ENCODE measurements at regions not wholly inside any gene's neighbourhood (a gene's known extent, or its start where the extent isn't known, plus 50 kb on each side); places are given as distances from the start of the nearest gene placed in this dataset.

DNA sequence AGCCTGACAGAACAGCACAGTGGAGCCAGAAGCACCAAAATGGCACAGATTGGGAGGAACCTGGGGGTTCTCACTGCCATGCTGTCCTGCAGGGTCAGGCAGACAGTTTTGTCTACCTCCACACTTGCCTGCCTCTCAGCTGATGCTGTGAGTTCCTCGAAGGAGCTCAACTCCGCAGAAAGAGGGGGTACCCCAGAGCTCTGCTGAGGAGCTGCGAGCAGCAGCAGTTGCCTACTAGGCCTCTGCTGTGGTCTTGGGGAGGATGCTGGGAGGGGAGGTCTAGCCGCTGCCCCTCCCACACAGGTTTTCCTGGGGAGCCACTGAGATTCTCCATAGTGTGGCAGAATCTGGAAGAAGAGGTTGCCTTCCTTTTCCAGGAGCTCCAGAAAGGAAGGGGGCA is 192.5 kb downstream of the FOXD2 start:
- no peak for DNase-seq (ENCODE audit: low read depth in 2 of 2)

DNA sequence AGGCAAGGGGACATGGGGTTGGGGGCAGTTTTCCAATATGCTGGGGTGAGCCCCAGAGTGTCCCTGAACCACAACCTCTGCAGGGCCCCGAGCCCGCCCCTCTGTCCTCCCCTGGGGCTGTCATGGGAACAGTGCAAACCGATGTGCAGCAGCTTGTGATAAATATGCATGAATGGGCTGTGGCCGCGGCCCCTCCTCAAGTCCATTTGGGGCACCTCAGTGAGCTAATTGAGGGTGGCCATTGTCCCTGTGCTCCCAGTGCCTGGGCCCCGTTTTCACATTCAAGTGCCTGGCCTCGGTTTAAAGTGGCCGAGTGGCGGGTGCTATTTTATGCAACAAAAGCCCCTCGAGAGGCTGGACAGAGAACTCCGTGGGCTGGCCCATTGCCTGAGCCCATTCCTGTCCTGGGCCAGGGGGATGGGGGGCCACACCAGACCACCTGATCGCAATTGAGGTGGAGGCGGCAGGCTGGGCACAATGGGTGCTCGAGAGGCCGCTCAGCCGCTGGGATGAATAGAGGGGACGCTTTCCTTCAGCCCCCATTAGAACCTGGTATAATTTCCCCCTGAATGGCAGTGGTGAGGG is 193.7 kb downstream of the FOXD2 start:
- no peak for DNase-seq (ENCODE audit: low read depth in 2 of 2)

DNA sequence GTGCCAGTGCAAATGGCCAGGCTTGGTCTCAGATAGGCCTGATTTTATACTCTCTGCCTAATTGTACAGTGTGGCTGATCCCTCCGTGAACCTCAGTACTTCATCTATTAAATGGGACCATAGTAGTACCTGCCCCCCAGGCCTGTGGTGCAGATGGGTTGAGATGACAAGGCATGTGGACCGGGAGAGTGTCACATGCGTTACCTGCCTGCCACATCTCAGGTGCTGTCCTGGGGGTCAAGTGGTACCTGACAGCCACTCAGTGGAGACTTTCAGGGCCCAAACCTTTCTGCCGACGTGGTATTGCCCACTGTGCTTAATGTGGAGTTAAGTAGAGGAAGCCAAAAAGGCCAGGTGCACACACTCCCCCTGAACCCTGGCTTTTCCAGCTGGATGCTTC is 197.3 kb downstream of the FOXD2 start:
- DNase-seq (ENCODE audit: low read depth in 2 of 2): no peak

DNA sequence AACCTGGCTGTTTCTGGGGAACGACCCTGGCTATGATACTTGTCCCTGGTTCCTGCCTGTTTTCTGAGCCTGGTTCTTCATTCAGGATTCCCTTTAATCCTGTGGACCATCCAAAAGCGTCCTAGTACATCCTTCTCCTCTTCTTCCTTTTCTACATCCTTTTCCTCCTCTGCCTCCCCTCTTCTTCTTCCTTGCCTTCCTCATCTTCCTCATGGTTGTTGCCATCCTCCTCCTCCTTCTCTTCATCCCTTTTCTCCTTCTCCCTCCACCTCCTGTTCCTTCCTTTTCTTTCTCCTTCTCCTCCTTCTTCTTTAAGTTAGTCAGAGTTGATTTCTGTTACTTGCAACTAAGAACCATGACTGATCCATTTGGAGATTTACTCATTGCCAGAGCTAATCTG is 197.8 kb downstream of the FOXD2 start:
- no peak for DNase-seq (ENCODE audit: low read depth in 2 of 2)

DNA sequence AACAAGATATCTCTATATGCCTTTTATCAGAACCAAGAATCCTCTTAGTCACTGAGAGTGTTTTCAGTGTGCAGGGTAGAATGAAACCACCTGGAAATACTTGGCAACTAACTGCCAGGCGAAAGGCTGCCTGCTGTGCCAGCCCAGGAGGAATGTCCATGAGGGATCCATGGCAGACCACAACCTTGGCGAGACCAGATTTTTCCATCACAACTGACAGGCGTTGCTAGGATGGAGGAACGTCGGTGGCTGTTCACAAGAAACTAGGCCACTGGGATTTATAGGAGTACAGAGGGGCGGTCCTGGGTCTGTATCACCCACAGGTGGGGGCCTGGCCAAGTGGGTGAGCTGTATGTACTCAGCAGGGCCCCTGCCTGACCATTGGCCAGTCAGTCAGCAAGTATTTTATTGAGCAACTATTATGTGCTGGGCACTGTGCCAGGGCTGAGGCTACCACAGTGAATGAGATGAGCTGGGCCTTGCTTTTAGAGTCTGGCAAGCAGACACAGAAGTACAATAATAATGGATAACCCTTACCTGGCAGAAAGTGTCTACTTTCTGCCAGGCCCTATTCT is 199.4 kb downstream of the FOXD2 start:
- no peak for DNase-seq (ENCODE audit: low read depth in 2 of 2)

DNA sequence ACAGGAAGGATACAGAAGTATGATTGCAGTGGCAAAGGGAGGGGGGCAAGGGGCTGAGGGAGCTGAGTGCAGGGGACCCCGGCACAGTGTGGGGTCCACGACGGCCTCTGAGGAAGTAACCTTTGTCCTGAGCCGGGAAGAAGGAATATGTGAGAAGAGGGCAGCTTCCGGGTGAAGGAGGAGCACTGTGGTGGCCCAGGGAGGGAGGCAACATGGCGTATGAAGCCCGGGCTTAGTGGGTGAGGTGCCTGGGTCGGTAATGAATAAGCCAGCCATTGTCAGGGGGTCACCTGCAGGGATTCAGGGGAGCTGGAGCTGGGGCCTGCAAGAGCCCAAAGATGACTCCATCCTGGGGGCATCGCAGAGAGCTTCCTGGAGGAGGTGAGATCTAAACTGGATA is 200.4 kb downstream of the FOXD2 start:
- no peak for DNase-seq (ENCODE audit: low read depth in 2 of 2)

DNA sequence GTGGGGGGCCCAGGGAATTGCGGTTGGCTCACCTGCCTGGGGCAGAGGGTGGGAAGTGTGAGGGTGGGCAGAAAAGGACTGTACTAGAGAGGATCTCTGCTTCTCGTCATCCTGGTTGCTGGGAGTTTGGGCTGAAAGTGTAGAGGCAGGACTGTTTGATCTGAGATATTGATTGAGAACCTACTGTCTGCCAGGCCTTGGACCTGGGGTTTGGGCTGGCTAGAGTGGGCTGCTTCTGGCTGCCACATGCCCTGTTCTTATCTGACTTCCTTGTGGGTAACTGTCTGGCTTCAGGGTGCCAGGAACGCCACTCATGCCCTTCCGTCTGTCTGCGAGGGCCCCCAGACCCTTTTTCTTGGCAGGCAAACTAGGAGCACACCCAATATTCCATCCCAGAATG is 200.9 kb downstream of the FOXD2 start:
- DNase-seq (ENCODE audit: low read depth in 2 of 2): no peak

DNA sequence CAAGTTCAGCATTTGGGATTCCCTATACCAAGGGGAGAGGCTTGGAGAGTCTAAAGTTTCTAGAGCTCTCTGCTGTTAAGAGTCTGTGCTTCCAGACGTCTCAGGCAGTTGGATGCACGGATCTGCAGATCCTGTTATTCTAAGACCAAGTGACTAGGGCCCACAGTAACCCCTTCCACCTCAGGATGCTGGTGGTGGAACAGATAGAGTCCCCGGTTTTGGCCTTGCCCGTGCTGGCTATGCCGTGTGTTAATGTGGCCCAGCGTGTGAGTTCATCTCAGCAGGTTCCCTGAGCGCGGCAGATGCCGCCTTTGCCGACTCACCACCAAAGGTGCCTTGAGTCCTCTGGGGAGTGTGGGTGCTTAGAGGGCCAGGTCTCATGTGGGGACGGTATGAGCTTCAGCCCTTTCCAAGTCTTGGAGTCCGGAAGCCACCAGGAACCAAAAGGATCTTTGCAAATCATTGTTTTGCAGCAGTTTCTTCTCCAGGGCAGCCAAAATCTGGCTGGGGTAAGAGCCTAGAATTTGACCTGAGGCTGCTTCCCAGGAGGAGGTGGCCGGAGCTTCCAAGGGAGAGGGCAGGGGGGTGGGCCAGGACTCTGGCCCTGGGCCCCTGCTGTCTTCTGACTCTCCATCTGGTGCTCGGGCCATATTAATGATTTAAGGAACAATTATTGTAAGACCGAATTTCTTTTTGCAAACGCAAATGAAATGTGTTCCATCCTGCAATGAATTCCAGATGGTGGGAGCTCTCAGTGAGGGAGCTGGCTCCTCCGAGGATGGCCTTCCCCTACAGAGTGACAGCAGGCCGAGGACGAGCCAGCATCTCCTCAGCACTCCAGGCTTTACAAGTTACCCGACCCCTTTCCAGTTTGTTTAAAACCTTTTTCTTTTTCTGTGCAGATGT is 205.7 kb downstream of the FOXD2 start:
- no peak for DNase-seq (ENCODE audit: low read depth in 2 of 2)

DNA sequence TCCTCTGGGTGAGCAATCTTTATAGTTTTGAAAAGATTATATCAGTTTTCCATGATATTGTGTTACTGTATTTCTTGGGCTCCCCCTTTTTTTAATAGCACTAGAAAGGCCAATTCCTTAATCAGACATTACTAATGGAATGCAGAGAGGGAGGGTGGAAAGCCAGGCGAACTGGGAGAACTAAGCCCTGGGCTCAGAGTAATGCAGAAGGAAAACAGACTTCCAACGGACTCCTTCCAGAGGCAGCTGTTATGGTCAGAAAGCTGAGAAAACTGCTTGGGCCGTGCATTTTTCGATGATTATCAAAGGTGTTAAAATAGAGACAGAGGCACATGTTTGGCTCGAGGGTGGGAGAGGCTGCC is 206.3 kb downstream of the FOXD2 start:
- no peak for DNase-seq (ENCODE audit: low read depth in 2 of 2)

DNA sequence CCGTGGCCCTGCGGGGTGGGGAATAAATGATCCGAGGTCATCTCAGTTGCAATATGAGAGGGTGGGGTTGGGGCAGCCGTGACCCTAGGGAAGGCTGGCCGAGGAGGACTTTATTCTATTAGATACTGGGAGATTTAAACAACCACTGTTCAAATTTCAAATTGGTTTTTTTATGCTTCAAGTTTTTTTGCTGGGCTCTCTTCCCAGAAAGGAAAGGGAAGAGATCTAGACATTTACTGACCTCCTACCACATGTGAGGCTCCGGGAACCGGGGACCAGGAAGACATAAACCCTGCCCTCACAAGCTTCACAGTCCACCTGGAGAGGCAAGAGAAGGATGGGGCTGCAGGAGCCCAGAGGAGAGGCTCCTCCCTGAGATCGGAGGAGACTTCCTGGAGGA is 207.3 kb downstream of the FOXD2 start:
- DNase-seq (ENCODE audit: low read depth in 2 of 2): no peak

DNA sequence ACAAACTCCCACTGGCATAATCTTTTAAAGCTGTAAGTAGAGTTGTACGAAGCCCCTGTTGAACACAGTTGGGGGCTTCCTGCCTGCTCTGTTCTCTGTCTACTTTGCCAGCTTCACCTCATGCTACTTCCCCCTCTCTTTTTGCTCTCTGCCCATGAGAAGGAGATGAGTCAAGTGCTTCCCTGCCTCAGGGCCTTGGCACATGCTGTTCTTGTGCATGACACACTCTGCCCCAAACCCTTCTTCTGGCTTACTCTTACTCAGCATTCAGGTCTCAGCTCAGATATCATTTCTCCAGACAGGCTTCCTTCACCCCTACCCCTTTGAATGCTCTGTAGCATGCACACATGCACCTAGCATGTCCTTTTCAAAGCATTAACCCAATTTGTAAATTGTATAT is 208.8 kb downstream of the FOXD2 start:
- DNase-seq (ENCODE audit: low read depth in 2 of 2): no peak

DNA sequence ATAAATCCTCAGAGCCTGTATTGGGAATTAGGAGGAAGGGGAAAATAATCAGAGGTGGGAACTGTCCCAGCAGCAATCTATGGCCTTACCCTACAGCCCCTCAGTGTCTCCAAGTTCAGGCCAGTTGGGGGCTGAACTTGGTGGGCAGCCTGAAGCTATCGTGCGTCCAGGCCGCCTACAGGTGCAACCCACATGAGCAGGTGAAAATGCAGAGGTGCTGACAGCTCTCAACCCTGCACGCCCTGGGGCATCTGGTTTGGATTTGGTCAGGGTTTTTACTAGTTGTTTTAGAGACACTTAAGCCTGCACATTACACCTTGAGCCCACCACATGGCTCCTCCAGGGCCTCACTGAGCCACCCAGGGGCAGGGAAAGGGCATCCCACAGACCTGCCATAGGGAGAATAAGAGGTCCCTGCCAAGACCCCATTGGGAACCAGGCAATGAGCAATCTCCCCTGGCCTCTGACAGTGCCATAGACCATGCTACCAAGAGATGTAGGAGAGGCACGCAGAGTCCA is 209.5 kb downstream of the FOXD2 start:
- DNase-seq (ENCODE audit: low read depth in 2 of 2): no peak

DNA sequence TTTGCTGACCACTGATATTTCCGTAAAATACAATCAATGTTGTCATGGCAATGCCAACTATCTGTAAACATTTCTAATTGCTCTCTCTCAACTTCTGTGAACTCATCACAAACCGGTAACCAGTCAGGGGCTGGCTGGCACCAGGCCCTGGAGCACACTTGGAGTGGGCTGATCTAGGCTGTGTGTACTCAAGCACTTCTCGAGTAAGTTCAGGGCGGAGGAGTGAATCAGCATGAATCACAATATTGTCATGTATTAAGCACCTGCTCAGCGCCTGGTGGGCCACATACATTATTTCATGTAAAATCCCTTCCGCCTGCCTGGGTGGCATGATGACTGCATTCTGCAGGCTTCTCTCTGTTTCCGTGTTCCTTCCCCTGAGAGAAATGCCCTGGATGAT is 212.4 kb downstream of the FOXD2 start:
- no peak for DNase-seq (ENCODE audit: low read depth in 2 of 2)

DNA sequence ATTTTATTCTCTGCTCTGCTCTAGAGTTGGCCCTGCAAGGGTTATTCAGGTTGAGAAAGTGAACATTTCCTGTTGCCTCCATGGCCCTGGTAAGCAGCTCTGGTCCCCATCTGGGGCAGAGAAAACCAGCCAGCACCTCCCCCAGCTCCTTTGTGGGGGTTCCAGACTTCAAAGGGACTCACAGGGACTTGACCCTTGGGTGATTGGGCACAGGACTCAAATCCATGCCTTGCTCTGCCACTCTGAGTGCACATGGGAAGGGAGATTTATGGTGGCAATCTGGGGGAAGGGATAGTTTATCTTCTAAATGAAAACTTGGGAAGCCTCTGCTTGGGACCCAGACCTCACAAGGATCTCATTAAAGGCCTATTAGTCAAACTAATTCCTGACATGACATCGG is 212.8 kb downstream of the FOXD2 start:
- DNase-seq (ENCODE audit: low read depth in 2 of 2): no peak

DNA sequence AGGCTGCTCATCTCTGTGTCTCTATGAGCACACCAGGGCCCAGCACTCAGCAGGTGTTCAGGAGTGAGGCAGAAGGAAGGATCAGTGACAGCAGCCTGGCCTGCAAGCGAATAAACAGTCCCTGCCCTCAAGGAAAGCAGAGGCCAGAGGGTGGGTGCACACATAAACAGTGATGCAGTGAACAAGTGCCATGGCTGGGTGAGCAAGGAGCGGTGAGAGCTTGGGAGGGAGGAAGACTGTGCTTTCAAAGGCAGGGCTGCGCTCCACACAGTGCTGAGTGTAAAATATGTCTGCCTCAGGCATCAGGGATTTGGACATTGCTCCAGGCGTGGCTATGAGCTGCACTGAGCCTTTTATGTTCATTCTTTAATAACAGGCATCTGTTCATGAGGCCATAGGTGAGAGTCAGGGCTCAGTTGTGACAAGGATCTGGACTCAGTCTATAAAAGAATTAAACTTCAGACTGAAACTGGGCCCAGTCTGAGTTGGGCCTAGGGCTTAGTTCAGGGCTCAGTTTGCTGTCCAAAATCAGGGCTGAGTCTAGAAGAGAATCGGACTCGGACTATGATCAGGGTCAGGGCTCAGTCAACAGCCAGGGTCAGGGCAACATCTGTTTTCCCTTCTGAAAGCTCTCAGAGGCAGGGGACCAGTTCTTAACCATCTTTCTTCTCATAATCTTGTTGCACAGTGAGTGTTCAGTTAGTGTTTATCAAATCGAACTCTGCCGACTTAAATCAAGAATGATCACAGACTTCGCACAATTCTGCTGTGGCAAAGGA is 213.7 kb downstream of the FOXD2 start:
- no peak for DNase-seq (ENCODE audit: low read depth in 2 of 2)

DNA sequence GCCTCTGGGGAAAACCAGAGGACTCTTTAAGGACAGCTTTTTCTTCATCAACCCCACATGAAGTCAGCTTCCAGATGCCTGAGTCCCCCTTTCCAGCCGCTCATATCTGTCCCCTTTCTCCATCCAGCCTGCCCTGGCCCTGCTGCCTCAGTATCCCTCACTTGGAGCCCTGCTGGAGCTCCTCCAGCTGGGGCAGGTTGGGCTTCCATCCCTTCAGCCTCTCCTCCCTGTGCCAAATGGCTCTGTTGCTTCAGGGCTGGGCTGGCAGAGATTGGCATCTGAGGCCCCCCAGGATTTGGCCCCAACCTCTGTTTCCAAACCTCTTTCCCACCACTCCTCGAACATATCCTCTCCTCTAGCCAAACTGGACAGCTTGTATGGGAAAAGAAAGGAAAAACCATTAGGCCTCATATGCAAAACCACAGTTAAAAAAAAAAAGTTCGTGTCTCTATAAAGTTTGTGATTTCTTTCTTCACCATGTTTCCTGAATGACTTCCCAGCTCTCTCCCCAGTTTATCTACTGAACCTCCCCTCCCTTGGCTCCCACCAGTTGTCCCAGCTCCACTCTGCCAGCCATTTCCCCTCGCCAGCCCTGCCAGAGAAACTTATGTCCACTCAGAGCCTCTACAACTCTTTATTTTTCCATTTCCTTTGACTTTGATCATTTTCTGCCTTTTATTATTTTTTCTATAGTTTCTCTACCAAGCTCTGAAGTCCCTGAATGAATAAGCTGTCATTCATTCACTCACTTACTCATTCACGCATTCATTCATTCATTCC is 217.9 kb downstream of the FOXD2 start:
- DNase-seq (ENCODE audit: low read depth in 2 of 2): no peak

DNA sequence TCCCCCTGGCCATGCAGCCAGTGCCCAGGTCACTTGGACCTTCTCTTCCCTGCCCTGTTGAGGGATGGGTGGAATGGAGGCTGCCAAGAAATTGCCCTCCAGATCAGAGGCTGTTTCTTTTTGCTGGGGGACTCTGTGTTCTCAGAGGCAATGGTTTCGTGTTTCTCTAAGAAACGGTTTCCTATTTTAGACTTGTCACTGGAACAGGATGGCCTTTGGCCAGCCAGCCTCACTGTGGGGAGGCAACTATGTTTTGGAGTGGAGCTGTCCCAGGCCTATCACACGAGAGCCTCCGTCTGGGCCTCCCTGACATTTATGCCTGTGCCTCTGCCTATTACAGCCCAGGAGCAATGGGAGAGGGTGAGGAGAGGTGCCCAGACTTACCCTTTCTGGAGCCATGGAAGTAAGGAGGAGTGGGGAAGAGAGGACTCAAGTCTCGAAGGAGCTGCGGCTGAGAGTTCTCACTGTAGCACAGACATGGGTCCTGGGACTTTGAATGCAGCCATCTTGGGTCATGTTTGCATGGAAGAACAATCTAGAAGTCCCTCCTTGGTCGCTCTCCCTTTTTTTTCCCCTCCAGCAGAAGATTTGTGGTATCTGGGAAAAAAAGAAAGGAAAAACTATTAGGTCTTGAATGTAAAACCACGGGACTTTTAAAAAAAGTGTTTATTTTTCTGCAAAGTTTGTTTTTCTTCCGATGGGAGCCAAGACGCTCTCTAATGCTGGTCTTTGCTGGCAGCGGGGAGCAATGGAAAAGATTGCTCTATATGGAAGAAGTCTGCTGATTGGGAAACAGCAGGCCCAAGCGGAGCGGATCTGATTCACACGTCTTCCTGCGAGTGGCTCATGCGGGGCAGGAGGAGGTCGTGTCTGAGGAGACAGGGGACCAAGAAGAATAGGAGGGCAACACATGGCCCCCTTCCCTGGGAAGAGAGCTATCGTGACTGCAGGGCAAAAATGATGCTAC is 219.2 kb downstream of the FOXD2 start:
- DNase-seq (ENCODE audit: low read depth in 2 of 2): no peak

DNA sequence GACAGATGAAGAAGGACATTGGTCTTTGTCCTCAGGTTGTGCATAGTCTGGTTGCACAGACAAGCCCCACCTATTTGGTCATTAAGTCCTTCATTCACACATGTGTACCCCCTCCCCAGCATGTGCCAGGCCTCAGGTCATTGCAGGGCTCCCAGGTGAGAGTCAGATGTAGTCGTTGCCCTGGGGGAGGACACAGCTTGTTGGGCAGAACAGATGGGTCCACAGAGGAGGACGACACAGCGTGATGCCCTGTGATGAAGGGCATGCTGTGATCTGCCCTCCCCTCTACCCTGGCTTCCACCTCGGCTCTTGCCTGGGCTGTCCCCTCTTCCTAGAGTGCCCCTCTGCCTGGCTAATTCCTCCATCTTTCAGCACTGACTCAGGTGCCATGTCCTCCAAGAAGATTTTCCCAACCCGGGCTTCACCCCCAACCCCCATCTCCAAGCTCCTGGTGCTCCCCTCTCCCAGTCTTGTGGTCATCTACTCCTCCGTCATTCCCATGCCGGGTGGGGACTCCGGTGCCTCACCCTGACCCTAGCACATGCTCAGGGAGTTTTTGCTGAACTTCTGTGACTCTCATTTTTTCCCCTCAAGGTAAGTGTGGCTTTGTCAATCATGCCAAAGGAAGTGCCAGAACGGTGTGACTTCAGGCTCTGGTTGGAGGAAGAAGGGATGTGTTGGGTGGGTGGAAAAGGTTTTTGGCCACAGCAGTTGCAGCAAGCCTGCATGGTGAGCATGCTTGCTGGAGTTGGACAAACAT is 220.5 kb downstream of the FOXD2 start:
- DNase-seq (ENCODE audit: low read depth in 2 of 2): no peak

DNA sequence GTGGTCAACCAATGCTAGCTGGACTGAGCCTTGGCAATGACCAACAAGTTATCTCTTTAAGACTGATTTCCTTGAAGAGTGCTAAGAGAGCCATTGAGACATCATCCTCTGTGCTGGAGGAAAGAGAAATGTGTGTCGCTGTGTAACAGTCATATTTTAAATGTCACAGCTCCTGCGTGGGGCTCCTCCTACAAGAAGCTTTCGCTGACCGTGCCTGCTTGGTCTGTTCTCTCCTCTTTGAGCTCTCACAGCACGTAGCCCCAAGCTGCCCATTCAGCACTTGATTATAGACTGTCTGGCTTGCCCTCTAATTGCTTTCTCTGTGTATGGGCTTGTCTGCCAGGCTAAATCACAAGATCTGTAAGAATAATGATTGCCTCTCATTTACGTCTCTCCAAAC is 221.3 kb downstream of the FOXD2 start:
- no peak for DNase-seq (ENCODE audit: low read depth in 2 of 2)

DNA sequence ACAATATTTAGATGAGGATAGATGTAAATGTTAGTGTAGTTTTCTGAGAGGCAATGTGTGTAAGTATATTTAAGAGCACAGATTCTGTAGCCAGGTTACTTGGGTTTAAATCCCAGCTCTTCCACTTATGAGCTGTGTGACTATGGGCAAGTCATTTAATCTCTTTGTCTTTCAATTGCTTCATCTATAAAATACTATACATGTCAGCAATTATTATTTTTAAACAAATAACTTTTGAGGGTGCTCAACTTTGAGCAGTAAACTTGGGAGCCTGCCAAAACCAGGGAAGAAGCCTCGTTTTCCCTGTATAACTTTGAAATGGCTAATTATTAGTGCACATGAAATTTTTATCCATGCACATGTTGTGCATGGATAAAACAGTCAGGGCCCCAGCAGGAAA is 222.8 kb downstream of the FOXD2 start:
- no peak for DNase-seq (ENCODE audit: low read depth in 2 of 2)
